GM21825 (cell line): ENCODE measurements at regions not wholly inside any gene's neighbourhood (a gene's known extent, or its start where the extent isn't known, plus 50 kb on each side); places are given as distances from the start of the nearest gene placed in this dataset.
"Not testable (repeated sequence)": the region's sequence is repeated elsewhere in the genome, so short reads cannot be mapped to it uniquely, and the experiment has no call there.

Experiments
- ATAC-seq: cut with Tn5 transposase; IDR thresholded peaks from one replicate; pipeline ENCODE4 v1.9.1; 2021; ENCODE audit warnings: mild to moderate bottlenecking, moderate library complexity; ENCODE audit not compliant: unreplicated experiment

DNA sequence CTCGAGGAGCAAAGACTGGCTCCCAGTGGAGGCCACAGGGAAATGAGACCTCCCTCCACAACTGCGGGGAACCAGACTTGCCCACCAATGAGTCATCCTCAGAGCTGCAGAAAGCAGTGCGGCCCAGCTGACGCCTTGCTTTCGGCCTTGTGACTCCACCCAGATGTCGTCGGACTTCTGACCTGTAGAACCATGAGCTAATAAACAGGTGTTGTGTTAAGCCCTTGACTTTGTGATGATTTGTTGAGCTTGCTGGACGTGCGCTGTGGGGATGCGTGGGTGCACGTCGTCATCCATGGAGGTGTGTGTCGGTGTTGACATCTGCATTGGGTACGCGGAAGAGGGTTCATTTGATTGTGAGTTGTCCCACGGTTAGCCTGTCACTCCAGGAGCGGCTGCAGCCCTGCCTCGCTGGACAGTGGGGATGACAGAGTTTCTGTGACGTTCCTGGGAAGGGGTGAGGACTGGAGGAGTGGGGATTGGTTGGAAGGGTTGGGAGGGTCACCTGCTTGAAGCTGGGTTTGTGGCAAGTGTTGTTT, 154.1 kb downstream of the SH3BP4 start:
- no peak for ATAC-seq

DNA sequence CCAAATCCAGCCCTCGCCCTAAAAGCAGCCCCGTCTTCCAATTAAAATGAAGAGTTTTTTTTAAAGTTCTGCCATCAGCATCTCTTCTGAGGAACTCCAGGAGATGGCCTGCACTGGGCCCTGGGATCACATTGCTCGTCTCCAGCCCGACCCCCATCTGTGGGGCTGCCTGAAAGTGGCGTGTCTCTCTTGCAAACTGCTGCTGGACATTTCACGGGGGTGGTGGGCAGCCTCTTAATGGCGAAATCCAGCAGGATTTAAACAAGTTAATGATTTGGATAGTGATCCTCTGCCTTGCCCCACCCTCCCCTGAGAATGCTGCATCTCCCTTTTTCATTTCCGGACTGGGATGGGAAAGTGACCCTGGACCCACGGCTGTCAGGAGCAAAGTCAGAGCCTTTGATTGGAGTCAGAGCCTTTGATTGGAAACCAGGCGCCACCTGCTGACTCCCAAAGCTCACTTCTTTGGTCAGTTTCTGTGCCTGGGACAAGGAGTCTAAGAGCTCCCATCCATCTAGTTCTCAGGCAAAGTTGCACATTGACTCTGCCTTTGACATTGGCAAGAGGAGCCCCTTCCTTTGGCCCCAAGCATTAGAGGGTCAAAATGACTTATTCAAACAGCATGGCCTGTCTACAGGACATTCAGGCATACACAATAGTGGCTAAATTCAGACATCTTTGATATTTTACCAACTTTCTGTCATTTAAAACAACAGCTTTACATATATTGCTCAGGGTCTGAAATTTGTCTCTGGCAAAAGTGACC, 155.2 kb downstream of the SH3BP4 start:
- no peak for ATAC-seq

DNA sequence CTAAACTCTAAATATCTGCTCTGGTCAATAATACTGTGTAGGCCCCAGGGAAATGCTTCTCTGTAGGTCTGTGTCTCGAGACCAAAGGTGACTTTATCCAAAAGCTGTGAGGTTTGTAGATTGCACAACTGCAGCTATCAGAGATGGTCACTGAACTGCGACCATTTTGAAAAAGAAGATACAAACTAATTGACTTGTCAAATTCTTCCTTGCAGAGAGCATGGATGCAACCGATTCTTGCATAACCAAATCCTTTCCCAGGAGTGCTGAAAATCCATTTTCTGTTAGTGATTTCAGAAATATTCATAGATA, 155.8 kb downstream of the SH3BP4 start:
- no peak for ATAC-seq

DNA sequence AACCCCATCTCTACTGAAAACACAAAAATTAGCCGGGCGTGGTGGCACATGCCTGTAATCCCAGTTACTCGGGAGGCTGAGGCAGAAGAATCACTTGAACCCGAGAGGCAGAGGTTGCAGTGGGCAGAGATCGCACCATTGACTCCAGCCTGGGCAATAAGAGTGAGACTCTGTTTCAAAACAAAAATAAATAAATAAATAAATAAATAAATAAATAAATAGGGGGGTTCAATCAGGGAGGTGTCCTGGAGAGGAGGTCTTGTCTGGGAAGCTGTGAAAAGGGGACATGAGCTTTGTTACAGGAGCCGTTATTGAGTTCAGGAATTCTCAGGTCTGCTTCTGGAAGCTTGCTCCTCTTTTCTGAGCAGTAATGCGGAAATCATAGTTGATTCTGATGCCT, 157.7 kb downstream of the SH3BP4 start:
- not testable (repeated sequence) for ATAC-seq

DNA sequence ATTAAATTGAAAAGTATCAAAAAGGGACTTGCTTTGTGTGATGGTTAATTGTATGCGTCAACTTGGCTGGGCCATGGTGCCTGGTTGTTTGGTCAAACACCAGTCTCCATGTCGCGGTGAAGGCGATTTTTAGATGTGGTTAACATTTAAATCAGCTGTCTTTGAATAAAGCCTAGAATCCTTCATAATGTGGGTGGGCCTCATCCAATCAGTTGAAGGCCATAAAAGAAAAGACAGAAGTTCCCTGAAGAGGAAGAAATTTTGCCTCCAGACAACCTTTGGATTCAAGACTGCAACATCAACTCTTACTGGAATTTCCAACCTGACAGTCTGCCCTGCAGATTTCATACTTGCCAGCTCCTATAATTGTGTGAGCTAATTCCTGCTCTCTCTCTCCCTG, 160.5 kb downstream of the SH3BP4 start:
- ATAC-seq, result no peak

DNA sequence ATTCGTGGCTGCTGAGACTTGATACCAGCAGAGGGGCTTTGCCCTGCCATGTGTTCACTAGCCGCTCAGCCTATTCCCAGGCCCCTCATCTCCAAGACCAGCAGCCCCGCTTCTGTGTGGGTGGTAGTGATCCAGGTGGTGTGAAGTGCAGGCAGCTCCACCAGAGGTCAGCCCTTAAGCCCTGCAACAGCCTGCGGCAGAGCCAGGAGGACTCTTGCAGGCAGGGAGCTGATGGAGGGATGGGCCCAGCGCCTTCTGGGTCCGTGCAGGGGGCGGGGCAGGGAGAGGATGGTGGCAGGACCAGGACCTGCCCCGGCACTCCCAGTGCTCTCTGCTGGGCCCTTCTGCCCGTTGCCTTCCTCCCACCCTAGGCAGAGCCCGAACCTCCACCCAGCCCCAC, 162.0 kb downstream of the SH3BP4 start:
- no peak for ATAC-seq

DNA sequence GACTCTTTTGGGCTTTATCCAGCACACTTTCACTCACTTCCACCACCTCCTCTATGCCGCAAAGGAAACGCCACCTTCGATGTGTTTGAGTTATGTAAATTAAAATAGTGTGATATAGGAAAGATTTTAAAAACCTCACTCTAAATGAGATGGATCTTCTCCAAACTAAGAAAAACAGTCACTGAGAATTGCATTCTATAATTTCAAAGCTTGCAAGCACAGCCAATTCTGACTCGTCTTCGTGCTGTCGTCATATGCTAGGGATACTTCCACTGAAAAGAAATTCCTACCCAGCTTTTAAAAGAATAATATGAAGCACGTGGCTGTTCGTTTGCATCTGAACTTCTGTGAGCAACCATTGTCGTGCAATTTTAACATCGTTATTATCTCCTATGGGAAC, 162.5 kb downstream of the SH3BP4 start:
- ATAC-seq, result no peak

DNA sequence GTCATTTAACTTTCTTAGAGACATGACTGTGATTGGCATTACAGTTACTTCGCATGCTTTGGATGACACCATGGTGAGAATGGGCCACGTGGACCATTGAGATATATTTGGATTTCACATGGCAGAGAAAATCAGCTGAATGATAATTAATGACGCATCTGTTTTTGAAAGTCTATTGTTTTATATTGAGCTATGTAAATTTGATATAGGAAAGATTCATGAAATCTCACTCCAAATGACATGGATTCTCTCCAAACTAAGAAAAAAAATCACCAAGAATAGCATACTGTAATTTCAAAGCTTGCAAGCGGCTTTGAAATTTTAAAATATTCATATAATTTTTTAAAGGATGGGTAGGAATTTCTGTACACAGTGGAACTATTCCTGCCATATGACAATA, 163.7 kb downstream of the SH3BP4 start:
- ATAC-seq, result no peak

DNA sequence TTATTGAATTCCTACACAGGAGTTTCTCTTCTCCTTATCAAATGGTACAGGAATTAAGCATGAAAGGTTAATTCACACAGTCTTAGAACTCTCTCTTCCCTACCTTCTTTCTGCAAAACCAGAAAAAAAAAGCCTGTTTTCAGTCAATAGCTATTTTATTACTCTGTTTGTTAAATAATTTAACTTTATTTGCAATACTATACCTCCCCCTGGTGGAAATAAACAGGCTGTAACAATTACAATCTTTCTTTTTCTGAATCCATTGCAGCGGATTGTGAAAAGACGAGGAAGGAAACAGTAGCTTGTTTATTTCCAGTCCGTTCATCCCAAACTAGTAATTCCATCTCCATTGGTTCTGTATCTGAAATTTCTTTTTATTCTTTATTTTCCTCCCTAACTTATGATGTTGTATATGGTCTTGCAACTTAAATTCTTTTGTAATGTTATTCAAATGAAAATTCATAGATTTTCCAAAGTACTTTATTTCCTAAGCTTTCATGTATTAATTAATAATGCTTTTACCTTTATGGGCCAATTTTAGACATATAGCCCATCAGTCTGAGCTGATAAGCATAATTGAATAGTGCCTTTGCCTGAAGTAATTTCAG, 165.2 kb downstream of the SH3BP4 start:
- ATAC-seq, result no peak

DNA sequence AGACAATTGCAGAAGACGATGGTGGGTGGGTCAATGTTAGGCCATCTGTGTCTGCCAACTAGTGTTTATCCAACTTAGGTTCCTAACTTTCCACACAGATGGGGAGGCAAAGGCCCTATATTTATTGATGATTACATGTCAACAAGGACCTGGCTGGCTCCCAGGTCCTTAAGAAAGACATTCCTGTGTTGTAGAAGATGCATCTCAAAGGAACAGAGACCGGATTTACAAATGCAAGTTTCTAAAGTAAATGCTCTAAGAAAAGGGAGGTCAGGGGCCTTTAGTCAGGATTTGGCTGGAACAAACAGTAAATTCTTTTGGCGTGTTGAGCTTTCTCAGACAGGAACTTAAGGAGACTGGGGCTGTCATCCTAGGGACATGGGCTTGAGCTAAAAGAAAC, 175.0 kb downstream of the SH3BP4 start:
- ATAC-seq, result no peak

DNA sequence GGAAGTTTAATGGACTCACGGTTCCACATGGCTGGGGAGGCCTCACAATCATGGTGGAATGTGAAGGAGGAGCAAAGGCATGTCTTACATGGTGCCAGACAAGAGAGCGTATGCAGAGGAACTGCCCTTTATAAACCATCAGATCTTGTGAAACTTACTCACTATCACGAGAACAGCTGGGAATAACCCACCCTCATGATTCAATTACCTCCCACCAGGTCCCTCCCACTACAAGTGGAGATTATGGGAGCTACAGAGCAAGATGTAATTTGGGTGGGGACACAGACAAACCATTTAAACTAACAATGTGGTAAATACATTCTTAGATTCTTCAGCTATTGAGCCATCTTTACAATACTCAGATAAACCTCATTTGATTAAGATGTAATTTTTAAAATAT, 176.1 kb downstream of the SH3BP4 start:
- no peak for ATAC-seq

DNA sequence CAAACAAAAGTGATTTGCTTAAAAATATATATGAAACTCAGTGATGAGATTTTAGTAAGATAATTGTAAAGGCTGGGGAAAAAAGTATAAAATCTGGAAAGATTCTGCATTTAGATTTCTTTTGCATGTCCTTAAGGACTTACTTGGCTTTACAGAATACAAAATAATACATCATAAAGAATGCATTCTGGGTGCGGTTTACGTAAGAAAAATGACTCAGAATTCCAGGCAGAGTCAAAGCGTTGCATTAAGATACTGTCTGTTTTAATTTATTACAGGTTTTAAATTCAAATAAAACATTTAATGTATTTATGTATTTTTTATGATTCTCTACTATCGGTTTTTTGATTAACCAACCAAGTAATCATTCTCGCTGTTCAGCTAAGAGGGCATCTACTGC, 178.0 kb downstream of the SH3BP4 start:
- no peak for ATAC-seq

DNA sequence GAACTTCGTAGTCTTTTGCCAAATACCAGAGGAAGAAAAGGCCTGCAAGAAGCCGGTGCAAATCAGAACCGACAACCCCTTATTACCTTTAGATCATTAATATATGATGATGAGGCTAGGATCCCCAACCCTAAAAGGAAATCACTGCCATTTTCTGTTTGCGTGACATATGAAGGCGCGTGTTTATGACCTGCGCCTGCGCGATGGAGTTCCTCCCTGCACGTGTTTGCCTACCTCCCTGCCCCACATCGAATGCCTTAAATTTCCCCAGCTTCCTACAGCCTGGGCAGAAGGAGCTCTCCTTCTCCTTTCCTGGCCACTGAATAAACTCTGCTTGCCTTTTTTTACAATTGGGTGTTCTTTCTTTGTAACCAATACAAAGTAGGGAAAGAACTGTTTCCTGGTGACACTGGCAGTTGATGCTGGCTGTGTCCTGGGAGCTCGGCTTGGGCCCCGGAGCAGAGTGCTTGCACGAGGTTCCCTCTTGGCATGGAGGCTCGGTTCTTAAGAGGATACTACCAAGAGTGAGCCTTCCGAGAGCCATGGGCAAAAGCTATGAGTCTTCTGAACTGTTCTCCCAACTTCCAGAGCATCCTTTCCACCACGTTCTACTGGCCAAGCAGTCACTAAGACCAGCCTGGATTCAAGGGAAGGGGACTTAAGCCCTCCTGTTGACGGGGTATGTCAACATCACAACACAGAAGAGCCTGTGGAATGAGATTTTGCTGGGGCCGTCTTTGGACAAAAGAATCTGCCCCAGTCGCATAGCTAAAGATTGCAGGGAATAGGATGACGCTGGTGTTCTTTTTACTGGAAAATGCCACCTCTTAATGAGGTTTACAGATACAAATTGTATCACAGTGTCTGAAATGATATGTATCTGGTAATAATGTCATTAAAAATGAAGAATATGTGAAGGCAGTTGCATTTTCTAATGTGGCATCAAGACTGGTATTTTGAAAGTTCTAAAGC, 179.8 kb downstream of the SH3BP4 start:
- ATAC-seq, result no peak

DNA sequence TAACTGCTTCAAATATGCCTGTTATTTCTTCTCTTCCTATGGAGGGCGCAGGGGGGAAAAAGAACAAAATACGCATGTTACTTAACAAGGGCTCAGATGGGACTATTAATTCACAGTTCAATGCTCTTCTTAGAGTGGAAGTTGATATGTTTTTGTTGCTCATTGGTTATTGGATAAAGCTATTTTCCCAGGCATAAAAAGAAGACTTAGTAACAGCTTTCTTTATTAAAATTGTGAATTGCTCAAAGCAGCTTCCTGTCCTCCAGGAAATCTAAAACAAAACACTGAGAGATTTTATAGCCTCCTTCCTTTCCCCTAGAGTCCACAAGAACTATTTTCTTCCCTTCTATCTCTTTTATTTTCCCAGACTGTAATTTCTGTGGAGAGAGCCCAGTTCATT, 180.8 kb downstream of the SH3BP4 start:
- no peak for ATAC-seq

DNA sequence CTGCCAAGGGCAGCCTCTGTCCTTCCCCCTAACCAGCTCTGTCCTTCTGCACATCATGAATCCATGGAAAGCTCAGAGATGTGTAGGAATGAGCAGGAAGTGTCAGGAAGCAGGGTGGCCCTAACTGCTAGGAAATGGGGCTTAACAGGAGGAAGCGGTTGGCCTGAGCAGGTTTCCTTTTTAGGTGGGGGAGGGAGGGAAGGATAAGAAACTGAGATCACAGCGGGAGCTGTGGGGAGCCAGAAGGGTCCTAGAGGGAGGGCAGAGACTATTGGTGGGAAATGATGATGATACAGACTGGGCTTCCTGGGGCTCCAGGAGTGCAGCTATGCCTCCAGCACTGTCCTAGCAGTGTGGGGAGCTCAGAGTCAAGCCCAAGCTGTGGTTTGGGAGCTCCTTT, 182.0 kb downstream of the SH3BP4 start:
- no peak for ATAC-seq

DNA sequence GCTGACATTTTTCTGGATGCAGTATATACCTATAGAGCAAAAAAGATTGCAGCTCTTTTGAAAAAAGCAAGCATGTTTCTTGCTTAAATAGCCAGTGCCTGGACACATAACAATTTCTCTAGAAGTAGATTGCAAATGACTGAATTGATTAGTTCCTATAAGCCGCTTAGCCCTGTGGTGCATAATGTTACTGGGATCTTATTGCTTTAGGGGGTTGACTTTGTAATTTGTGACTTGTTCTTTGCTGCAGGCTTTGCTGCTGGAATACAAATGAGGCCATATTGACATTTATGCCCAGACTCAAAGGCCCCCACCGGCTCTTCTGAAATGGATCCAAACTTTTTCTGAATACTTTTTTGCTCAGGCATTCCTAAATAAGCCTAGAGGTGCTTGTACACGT, 182.6 kb downstream of the SH3BP4 start:
- no peak for ATAC-seq

DNA sequence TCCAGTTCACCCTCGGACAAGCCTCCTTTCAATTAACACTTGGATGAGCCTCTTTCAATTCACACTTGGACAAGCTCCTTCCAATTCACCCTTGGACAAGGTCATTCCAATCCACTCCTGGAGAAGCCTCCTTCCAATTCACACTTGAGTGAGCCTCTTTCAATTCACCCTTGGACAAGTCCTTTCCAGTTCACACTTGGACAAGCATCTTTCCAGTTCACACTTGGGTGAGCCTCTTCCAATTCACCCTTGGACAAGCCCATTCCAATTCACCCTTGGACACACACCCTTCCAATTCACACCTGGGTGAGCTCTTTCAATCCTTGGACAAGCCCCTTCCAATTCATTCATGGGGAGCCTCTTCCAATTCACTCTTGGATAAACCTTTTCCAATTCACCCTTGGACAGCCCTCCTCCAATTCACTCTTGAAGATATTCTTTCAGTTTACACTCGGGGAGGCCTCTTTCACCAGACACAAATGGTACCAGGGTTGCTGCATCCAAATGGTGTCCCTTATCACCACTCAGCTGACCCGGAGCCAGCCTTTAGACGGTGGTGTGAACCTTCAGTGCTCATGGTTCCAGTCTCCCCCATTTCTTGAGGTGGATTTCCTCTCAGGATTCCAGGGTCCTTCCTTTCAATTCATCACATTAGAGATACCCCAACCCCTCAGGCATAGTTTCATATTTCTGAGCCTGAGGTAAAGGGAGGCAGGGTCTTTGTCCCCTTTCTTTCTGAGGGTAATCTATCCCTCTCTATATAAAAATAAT, 183.6 kb downstream of the SH3BP4 start:
- ATAC-seq, result no peak

DNA sequence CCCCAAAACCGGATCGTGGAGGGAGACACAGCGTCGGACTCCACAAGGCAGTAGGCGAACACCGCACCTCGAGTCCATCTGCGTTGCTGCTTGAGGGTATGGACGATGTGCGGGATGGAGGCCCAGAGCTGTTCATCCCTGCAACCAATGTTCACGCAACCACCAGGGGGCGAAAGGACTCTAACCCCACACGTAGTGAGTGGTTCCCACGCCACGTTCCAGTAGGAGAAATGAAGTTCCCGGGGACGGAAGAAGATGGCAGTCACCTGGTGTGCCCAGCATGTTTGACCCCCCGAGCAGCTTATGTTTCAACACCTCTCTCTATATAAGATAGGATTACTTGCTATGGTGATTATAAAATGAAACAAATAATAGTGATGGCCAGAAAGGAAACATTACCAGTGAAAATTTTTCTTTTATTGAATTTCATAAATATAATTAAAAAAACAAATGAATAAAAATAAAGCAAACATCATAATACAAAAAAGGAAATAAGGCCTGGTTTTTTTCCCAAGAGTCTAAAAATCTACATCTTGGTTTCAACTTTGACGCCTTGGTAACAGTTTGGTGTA, 184.3 kb downstream of the SH3BP4 start:
- no peak for ATAC-seq

DNA sequence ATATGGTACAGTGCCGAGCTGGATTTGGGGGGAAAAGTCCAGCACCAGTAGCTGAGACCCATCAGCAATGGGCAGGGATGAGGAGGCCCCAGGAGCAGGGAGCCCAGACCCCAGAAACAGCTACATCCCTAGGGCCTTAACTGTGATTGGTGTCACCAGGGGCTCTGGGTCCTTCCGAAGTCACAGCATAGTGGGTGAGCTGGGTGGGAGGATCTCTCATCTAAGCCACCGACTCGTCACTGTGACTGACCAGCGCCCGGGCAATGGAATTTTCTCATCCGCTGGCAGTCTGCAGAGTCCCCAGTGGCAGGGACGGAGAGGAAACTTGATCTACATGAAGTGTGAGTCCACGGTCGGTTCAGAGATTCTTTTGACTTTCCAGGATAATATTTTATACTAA, 186.5 kb downstream of the SH3BP4 start:
- ATAC-seq, result no peak

DNA sequence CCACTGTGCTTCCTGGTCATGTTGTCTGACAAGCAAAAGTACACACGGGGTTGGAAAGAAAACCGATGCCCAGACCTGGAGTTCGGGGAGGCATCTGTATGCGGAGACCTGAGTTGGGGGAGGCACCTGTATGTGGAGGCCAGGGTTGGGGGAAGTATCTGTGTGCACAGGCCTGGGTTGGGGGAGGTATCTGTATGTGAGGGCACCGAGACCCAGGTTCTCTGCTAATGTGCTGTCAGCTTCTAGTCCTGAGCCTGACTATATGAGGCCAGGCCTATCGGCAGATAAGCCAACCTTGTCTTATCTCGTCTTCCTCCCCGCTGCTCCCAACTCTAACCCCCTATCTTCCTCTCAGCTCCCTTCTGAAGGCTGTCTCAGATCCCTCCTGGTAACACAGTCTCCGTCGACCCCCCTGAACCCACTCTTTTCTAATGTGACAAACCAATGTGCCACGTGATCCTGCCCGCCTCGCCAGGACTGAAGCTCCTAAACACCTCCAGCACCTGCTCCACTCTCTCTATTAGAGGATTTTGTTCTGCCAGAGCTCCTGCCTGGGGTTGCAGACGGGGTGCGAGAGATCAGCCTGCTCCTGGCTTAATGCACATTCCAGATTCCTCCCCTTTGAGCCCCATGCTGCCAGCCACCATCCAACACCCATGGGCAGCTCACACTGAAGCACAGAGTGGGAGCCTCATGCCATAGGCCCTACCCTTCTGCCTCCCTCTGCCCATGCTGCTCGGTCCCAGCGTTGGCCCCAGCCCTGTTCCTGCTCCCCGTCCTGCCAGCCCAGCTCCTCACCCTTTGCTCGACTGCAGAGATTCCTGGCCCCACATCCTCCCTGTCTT, 188.4 kb downstream of the SH3BP4 start:
- no peak for ATAC-seq
